ENCODE measurements at regions not wholly inside any gene's neighbourhood (a gene's known extent, or its start where the extent isn't known, plus 50 kb on each side); places are given as distances from the start of the nearest gene placed in this dataset.

GRCh38 chr6:21915707-21916260 lies 322.2 kb downstream of the SOX4 start:
- TF ChIP-seq POLR2A (IDR thresholded peaks at IDR 0.05) (no peak), CTCF (IDR thresholded peaks at IDR 0.05) (no peak), EP300 (IDR thresholded peaks at IDR 0.05) (no peak)
